ENCODE measurements at regions not wholly inside any gene's neighbourhood (a gene's known extent, or its start where the extent isn't known, plus 50 kb on each side); places are given as distances from the start of the nearest gene placed in this dataset.

- DNase-seq: no peak
Measured at GRCh38 chr6:170110201-170111140, 180.4 kb downstream of the DLL1 start.

GRCh38 chr6:170108890-170109587, 181.8 kb downstream of the DLL1 start:
- peak; percentile 50 for DNase-seq

GRCh38 chr6:170108456-170108855, 182.4 kb downstream of the DLL1 start:
- no peak for DNase-seq

GRCh38 chr6:170107606-170108222, 183.2 kb downstream of the DLL1 start:
- DNase-seq: no peak

- DNase-seq: no peak
Measured at GRCh38 chr6:170106906-170107525, 183.9 kb downstream of the DLL1 start.

- DNase-seq: no peak
Measured at GRCh38 chr6:170102582-170103481, 188.0 kb downstream of the DLL1 start.

- no peak for DNase-seq
Measured at GRCh38 chr6:170102038-170102437, 188.8 kb downstream of the DLL1 start.

- DNase-seq: no peak
Measured at GRCh38 chr6:170101281-170102035, 189.4 kb downstream of the DLL1 start.

- no peak for DNase-seq
Measured at GRCh38 chr6:170100046-170100445, 190.8 kb downstream of the DLL1 start.

- no peak for DNase-seq
Measured at GRCh38 chr6:170099387-170099786, 191.5 kb downstream of the DLL1 start.

- no peak for DNase-seq
Measured at GRCh38 chr6:170098428-170099170, 192.3 kb downstream of the DLL1 start.

GRCh38 chr6:170097505-170098427, 193.1 kb downstream of the DLL1 start:
- DNase-seq: no peak

- no peak for DNase-seq
Measured at GRCh38 chr6:170096803-170097504, 193.9 kb downstream of the DLL1 start.

- DNase-seq: peak; percentile 83
Measured at GRCh38 chr6:170096191-170096802, 194.6 kb downstream of the DLL1 start.

- no peak for DNase-seq
Measured at GRCh38 chr6:170095273-170095981, 195.5 kb downstream of the DLL1 start.

- no peak for DNase-seq
Measured at GRCh38 chr6:170094686-170095272, 196.1 kb downstream of the DLL1 start.
